ENCODE measurements at regions not wholly inside any gene's neighbourhood (a gene's known extent, or its start where the extent isn't known, plus 50 kb on each side); places are given as distances from the start of the nearest gene placed in this dataset.
"Not testable (repeated sequence)": the region's sequence is repeated elsewhere in the genome, so short reads cannot be mapped to it uniquely, and the experiment has no call there.

- Mint-ChIP-seq H3K4me1 (peaks cover 19% of the 10 kb centered on the region), H3K27ac (no peak overlapping the region), H3K4me3 (no peak overlapping the region), H3K27me3 (no peaks in the 10 kb centered on the region), H3K9me3 (peaks cover 3% of the 10 kb centered on the region), H3K36me3 (peaks cover 34% of the 10 kb centered on the region)
- DNase-seq, result no peak
- CTCF ChIA-PET, result interaction anchor here (1.7 kb wide), 1 partner anchor 11 kb away, joined by 4 read pairs; no protein-coding TSS in a partner anchor
Observed at GRCh38 chr14:71414631-71415403, 507.6 kb downstream of the PCNX1 start.

- H3K9me3 Mint-ChIP-seq, result peaks cover 3% of the 10 kb centered on the region
- no peak for DNase-seq
Observed at GRCh38 chr14:71415404-71415690, 508.1 kb downstream of the PCNX1 start.

GRCh38 chr14:71416392-71416791, 509.1 kb downstream of the PCNX1 start:
- H3K36me3 Mint-ChIP-seq, result peaks cover 32% of the 10 kb centered on the region
- no peak for DNase-seq
- no peak overlapping the region for H3K27ac Mint-ChIP-seq

More at GRCh38 chr14:71415404-71415690, 508.1 kb downstream of the PCNX1 start:
- H3K4me1 Mint-ChIP-seq, result peaks cover 16% of the 10 kb centered on the region
- no peak overlapping the region for H3K4me3 Mint-ChIP-seq
- peaks cover 32% of the 10 kb centered on the region for H3K36me3 Mint-ChIP-seq
- H3K27me3 Mint-ChIP-seq, result no peaks in the 10 kb centered on the region
- CTCF ChIA-PET, result interaction anchor here (1.7 kb wide), 1 partner anchor 11 kb away, joined by 4 read pairs; no protein-coding TSS in a partner anchor
- no peak overlapping the region for H3K27ac Mint-ChIP-seq

GRCh38 chr14:71418532-71419245, 511.4 kb downstream of the PCNX1 start:
- H3K4me1 Mint-ChIP-seq, result no peaks in the 10 kb centered on the region
- no peaks in the 10 kb centered on the region for H3K27me3 Mint-ChIP-seq
- CTCF ChIA-PET, result no interaction called here
- H3K36me3 Mint-ChIP-seq, result peaks cover 40% of the 10 kb centered on the region
- no peak for DNase-seq
- H3K9me3 Mint-ChIP-seq, result no peaks in the 10 kb centered on the region
- no peak overlapping the region for H3K27ac Mint-ChIP-seq
- no peak overlapping the region for H3K4me3 Mint-ChIP-seq

More at GRCh38 chr14:71416392-71416791, 509.1 kb downstream of the PCNX1 start:
- Mint-ChIP-seq H3K4me3 (no peak overlapping the region), H3K27me3 (no peaks in the 10 kb centered on the region), H3K9me3 (peaks cover 3% of the 10 kb centered on the region), H3K4me1 (peaks cover 7% of the 10 kb centered on the region)
- CTCF ChIA-PET, result no interaction called here

- CTCF ChIA-PET, result no interaction called here
- Mint-ChIP-seq H3K4me3 (no peak overlapping the region), H3K4me1 (peaks cover 13% of the 10 kb centered on the region), H3K27me3 (no peaks in the 10 kb centered on the region), H3K36me3 (peaks cover 54% of the 10 kb centered on the region), H3K27ac (no peak overlapping the region), H3K9me3 (peaks cover 30% of the 10 kb centered on the region)
- DNase-seq, result no peak
Observed at GRCh38 chr14:71423481-71423880, 508.7 kb upstream of the RGS6 start.

GRCh38 chr14:71424941-71425340, 507.3 kb upstream of the RGS6 start:
- Mint-ChIP-seq H3K36me3 (peaks cover 47% of the 10 kb centered on the region), H3K4me3 (no peak overlapping the region), H3K4me1 (peaks cover 13% of the 10 kb centered on the region), H3K27ac (no peak overlapping the region), H3K9me3 (peaks cover 30% of the 10 kb centered on the region), H3K27me3 (no peaks in the 10 kb centered on the region)
- no peak for DNase-seq
- CTCF ChIA-PET, result no interaction called here

- H3K27me3 Mint-ChIP-seq, result no peaks in the 10 kb centered on the region
- H3K4me3 Mint-ChIP-seq, result no peak overlapping the region
- CTCF ChIA-PET, result no interaction called here
- H3K4me1 Mint-ChIP-seq, result peaks cover 17% of the 10 kb centered on the region
- peaks cover 45% of the 10 kb centered on the region for H3K36me3 Mint-ChIP-seq
- H3K9me3 Mint-ChIP-seq, result peaks cover 30% of the 10 kb centered on the region
- DNase-seq, result no peak
- no peak overlapping the region for H3K27ac Mint-ChIP-seq
Observed at GRCh38 chr14:71426001-71426400, 506.2 kb upstream of the RGS6 start.

- Mint-ChIP-seq H3K4me3 (no peak overlapping the region), H3K4me1 (peaks cover 13% of the 10 kb centered on the region), H3K27me3 (no peaks in the 10 kb centered on the region), H3K27ac (no peak overlapping the region), H3K9me3 (peaks cover 21% of the 10 kb centered on the region), H3K36me3 (peaks cover 25% of the 10 kb centered on the region)
- CTCF ChIA-PET, result no interaction called here
- DNase-seq, result no peak
Observed at GRCh38 chr14:71429902-71430301, 502.3 kb upstream of the RGS6 start.

GRCh38 chr14:71430321-71430677, 501.9 kb upstream of the RGS6 start:
- Mint-ChIP-seq H3K27ac (no peak overlapping the region), H3K36me3 (peaks cover 24% of the 10 kb centered on the region), H3K27me3 (no peaks in the 10 kb centered on the region), H3K4me1 (peaks cover 9% of the 10 kb centered on the region), H3K4me3 (no peak overlapping the region), H3K9me3 (peaks cover 17% of the 10 kb centered on the region)
- CTCF ChIA-PET, result no interaction called here
- DNase-seq, result no peak

- Mint-ChIP-seq H3K27ac (no peak overlapping the region), H3K36me3 (peaks cover 23% of the 10 kb centered on the region), H3K4me1 (peaks cover 7% of the 10 kb centered on the region), H3K9me3 (peaks cover 16% of the 10 kb centered on the region), H3K27me3 (no peaks in the 10 kb centered on the region), H3K4me3 (no peak overlapping the region)
- CTCF ChIA-PET, result interaction anchor here (0.7 kb wide), 1 partner anchor 288 kb away, joined by 3 read pairs; no protein-coding TSS in a partner anchor
- DNase-seq, result no peak
Observed at GRCh38 chr14:71430678-71431376, 501.4 kb upstream of the RGS6 start.

GRCh38 chr14:71432334-71433110, 499.7 kb upstream of the RGS6 start:
- H3K27ac Mint-ChIP-seq, result no peak overlapping the region
- peaks cover 5% of the 10 kb centered on the region for H3K9me3 Mint-ChIP-seq
- CTCF ChIA-PET, result no interaction called here
- no peaks in the 10 kb centered on the region for H3K27me3 Mint-ChIP-seq
- peaks cover 12% of the 10 kb centered on the region for H3K36me3 Mint-ChIP-seq
- H3K4me3 Mint-ChIP-seq, result no peak overlapping the region
- no peak for DNase-seq
- peaks cover 7% of the 10 kb centered on the region for H3K4me1 Mint-ChIP-seq

GRCh38 chr14:71433303-71433702, 498.9 kb upstream of the RGS6 start:
- Mint-ChIP-seq H3K4me3 (no peak overlapping the region), H3K27me3 (no peaks in the 10 kb centered on the region), H3K27ac (no peak overlapping the region), H3K36me3 (peaks cover 12% of the 10 kb centered on the region), H3K4me1 (peaks cover 10% of the 10 kb centered on the region), H3K9me3 (peaks cover 3% of the 10 kb centered on the region)
- DNase-seq, result no peak
- CTCF ChIA-PET, result no interaction called here

GRCh38 chr14:71435641-71436040, 496.6 kb upstream of the RGS6 start:
- H3K27me3 Mint-ChIP-seq, H3K4me1 Mint-ChIP-seq, DNase-seq: not testable (repeated sequence)

GRCh38 chr14:71437870-71438269, 494.4 kb upstream of the RGS6 start:
- H3K9me3 Mint-ChIP-seq, result peaks cover 3% of the 10 kb centered on the region
- DNase-seq, result no peak
- CTCF ChIA-PET, result no interaction called here
- peaks cover 5% of the 10 kb centered on the region for H3K4me1 Mint-ChIP-seq
- H3K4me3 Mint-ChIP-seq, result no peak overlapping the region
- peaks cover 20% of the 10 kb centered on the region for H3K36me3 Mint-ChIP-seq
- H3K27me3 Mint-ChIP-seq, result no peaks in the 10 kb centered on the region
- H3K27ac Mint-ChIP-seq, result no peak overlapping the region

More at GRCh38 chr14:71435641-71436040, 496.6 kb upstream of the RGS6 start:
- CTCF ChIA-PET, H3K9me3 Mint-ChIP-seq, H3K4me3 Mint-ChIP-seq, H3K27ac Mint-ChIP-seq: not testable (repeated sequence)
- peaks cover 18% of the 10 kb centered on the region for H3K36me3 Mint-ChIP-seq
